ENCODE measurements at regions not wholly inside any gene's neighbourhood (a gene's known extent, or its start where the extent isn't known, plus 50 kb on each side); places are given as distances from the start of the nearest gene placed in this dataset.

- no peak overlapping the region for H3K27ac ChIP-seq (ENCODE audit: low read depth)
- no peaks in the 10 kb centered on the region for H3K79me2 ChIP-seq (replicated peaks; ENCODE audit: insufficient read depth)
- H3K4me3 ChIP-seq: no peak overlapping the region
- no peak overlapping the region for H3K4me3 Mint-ChIP-seq
- H3K27me3 Mint-ChIP-seq (ENCODE audit: insufficient read depth, low read depth, poor library complexity): peaks cover 2% of the 10 kb centered on the region
- no peak for ATAC-seq
- H3K4me1 Mint-ChIP-seq: 0 out of 3 replicates have a peak, but pooled peaks cover 2% of the 10 kb centered on the region
- no peak overlapping the region for H3K4me2 ChIP-seq
- no peaks in the 10 kb centered on the region; the same call in 2 of the 3 replicates for H3K9me3 Mint-ChIP-seq
- no peak for DNase-seq (ENCODE audit: low spot score)
- peaks cover 3% of the 10 kb centered on the region; the same call in 1 of the 2 replicates for H3K4me1 ChIP-seq (ENCODE audit: insufficient read depth)
- no peak overlapping the region for H2AFZ ChIP-seq
- H3K36me3 Mint-ChIP-seq (ENCODE audit: low read depth): no peaks in the 10 kb centered on the region; the same call in 2 of the 3 replicates
- H3K27me3 ChIP-seq (ENCODE audit: insufficient read depth): no peaks in the 10 kb centered on the region
- no peaks in the 10 kb centered on the region for H3K9me2 ChIP-seq (ENCODE audit: insufficient read depth)
- H3K36me3 ChIP-seq (ENCODE audit: insufficient read depth): no peaks in the 10 kb centered on the region
- TF ChIP-seq ZNF114 (CRISPR knock-in tag; IDR thresholded peaks at IDR 0.05): no peak
- no peak for TF ChIP-seq POLR2AphosphoS5 (IDR thresholded peaks at IDR 0.05; ENCODE audit: low read depth)
- no peak for TF ChIP-seq STAT1 (IDR thresholded peaks at IDR 0.05; ENCODE audit: unreplicated experiment)
- TF ChIP-seq JUNB (IDR thresholded peaks at IDR 0.05; ENCODE audit: unreplicated experiment): no peak
- TF ChIP-seq EZH2phosphoT487 (IDR thresholded peaks at IDR 0.05; ENCODE audit: unreplicated experiment): no peak
- TF ChIP-seq NANOG (IDR thresholded peaks at IDR 0.05; ENCODE audit: borderline replicate concordance): no peak
- TF ChIP-seq ETS1 (IDR thresholded peaks at IDR 0.05): no peak
- no peaks in the 10 kb centered on the region for H3F3A ChIP-seq (replicated peaks; ENCODE audit: low read depth)
- H3K27ac Mint-ChIP-seq: no peak overlapping the region
- no peaks in the 10 kb centered on the region for H4K20me1 ChIP-seq (replicated peaks; ENCODE audit: insufficient read depth)
Measured at GRCh38 chr2:107589079-107589491, 237.6 kb upstream of the RGPD4 start.

- no peaks in the 10 kb centered on the region; the same call in 2 of the 3 replicates for H3K36me3 Mint-ChIP-seq (ENCODE audit: low read depth)
- H3K4me1 Mint-ChIP-seq: peaks cover 7% of the 10 kb centered on the region; the same call in 2 of the 3 replicates
- H3K79me2 ChIP-seq (replicated peaks; ENCODE audit: insufficient read depth): no peaks in the 10 kb centered on the region
- H3K9me3 Mint-ChIP-seq: no peaks in the 10 kb centered on the region
- H3K4me3 ChIP-seq: no peak overlapping the region
- H3K27me3 ChIP-seq (ENCODE audit: insufficient read depth): no peaks in the 10 kb centered on the region
- no peak overlapping the region for H3K4me3 Mint-ChIP-seq
- H4K20me1 ChIP-seq (replicated peaks; ENCODE audit: insufficient read depth): no peaks in the 10 kb centered on the region
- H3K4me1 ChIP-seq (ENCODE audit: insufficient read depth): peaks cover 3% of the 10 kb centered on the region; the same call in 1 of the 2 replicates
- H3K27ac Mint-ChIP-seq: no peak overlapping the region
- no peaks in the 10 kb centered on the region for H3K9me2 ChIP-seq (ENCODE audit: insufficient read depth)
- TF ChIP-seq JUNB (IDR thresholded peaks at IDR 0.05; ENCODE audit: unreplicated experiment) (no peak), ZNF331 (CRISPR knock-in tag; IDR thresholded peaks at IDR 0.05; ENCODE audit: low read depth) (no peak), ETS1 (IDR thresholded peaks at IDR 0.05) (no peak), STAT1 (IDR thresholded peaks at IDR 0.05; ENCODE audit: unreplicated experiment) (no peak), EZH2phosphoT487 (IDR thresholded peaks at IDR 0.05; ENCODE audit: unreplicated experiment) (no peak), ZNF114 (CRISPR knock-in tag; IDR thresholded peaks at IDR 0.05) (no peak), NANOG (IDR thresholded peaks at IDR 0.05; ENCODE audit: borderline replicate concordance) (no peak)
- TF ChIP-seq, protein P1, sequence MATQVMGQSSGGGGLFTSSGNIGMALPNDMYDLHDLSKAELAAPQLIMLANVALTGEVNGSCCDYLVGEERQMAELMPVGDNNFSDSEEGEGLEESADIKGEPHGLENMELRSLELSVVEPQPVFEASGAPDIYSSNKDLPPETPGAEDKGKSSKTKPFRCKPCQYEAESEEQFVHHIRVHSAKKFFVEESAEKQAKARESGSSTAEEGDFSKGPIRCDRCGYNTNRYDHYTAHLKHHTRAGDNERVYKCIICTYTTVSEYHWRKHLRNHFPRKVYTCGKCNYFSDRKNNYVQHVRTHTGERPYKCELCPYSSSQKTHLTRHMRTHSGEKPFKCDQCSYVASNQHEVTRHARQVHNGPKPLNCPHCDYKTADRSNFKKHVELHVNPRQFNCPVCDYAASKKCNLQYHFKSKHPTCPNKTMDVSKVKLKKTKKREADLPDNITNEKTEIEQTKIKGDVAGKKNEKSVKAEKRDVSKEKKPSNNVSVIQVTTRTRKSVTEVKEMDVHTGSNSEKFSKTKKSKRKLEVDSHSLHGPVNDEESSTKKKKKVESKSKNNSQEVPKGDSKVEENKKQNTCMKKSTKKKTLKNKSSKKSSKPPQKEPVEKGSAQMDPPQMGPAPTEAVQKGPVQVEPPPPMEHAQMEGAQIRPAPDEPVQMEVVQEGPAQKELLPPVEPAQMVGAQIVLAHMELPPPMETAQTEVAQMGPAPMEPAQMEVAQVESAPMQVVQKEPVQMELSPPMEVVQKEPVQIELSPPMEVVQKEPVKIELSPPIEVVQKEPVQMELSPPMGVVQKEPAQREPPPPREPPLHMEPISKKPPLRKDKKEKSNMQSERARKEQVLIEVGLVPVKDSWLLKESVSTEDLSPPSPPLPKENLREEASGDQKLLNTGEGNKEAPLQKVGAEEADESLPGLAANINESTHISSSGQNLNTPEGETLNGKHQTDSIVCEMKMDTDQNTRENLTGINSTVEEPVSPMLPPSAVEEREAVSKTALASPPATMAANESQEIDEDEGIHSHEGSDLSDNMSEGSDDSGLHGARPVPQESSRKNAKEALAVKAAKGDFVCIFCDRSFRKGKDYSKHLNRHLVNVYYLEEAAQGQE (IDR thresholded peaks at IDR 0.05; ENCODE audit: unreplicated experiment): no peak
- ATAC-seq: no peak
- DNase-seq (ENCODE audit: low spot score): no peak
- H3K4me2 ChIP-seq: no peak overlapping the region
- peak overlapping the region; percentile 82; the same call in 1 of the 2 replicates for H2AFZ ChIP-seq
- no peaks in the 10 kb centered on the region for H3F3A ChIP-seq (replicated peaks; ENCODE audit: low read depth)
- H3K36me3 ChIP-seq (ENCODE audit: insufficient read depth): no peaks in the 10 kb centered on the region
- H3K27ac ChIP-seq (ENCODE audit: low read depth): no peak overlapping the region
- H3K27me3 Mint-ChIP-seq (ENCODE audit: insufficient read depth, low read depth, poor library complexity): peaks cover 2% of the 10 kb centered on the region
Measured at GRCh38 chr2:107591561-107592279, 235.0 kb upstream of the RGPD4 start.
